GM12872 (cell line): ENCODE measurements at regions not wholly inside any gene's neighbourhood (a gene's known extent, or its start where the extent isn't known, plus 50 kb on each side); places are given as distances from the start of the nearest gene placed in this dataset.

ENCODE experiments used
- CTCF ChIP-seq: IDR thresholded peaks from 3 replicates; pipeline ENCODE4 v1.5.1; 2011; ENCODE audit warnings: low read depth, mild to moderate bottlenecking, low read length, moderate library complexity; ENCODE audit not compliant: insufficient read depth

DNA sequence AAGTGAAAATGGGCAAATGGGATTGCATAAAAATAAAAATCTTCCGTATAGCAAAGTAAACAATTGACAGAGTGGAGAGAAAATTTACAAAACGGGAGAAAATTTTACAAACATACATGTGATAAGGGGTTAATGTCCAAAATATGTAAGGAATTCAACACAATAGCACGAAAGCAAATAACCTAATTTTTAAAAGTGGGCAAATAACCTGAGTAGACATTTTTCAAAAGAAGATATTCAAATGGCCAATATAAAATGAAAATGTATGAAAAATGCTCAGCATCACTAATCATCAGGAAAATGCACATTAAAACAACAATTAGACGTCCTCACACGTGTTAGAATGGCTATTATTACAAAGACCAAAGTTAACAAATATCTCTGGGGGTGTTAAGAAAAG, 441.5 kb downstream of the HTR1B start:
- TF ChIP-seq CTCF, result no peak

DNA sequence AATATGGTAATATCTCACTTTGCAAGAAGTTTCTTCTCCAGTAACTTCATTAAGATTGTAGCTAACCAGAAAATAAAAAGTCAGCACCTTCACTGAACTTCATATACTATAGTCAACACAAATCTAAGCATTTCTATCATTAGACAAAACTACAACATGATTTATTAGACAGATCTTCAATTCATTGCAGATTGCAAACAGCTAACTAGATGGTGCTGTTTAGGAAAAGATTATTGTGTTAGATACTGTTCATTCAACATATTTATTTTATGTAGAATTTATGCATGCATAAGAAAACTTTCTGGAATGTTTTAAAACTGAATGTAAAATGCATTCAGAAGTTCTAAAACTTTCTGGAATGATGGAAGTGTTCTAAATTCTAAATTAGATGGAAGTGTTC, 442.1 kb downstream of the HTR1B start:
- no peak for TF ChIP-seq CTCF

DNA sequence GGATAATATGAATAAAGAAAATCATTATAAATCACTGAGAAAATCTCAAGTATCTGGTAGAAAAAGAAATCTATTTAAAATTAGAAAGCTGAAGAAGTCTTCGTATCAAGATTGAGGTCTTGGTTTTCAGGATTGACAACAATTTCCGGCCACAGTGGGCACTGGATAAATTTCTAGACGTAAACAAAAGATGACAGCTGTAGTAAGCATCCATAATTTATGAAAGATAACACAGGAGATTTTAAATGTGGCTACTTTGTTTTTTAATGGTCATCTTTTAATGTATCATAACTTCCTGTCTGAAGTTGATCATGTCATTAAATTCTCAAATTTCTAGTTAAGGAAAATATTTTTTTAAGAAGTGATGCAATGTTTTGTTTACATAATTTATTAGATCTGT, 444.2 kb downstream of the HTR1B start:
- no peak for TF ChIP-seq CTCF

DNA sequence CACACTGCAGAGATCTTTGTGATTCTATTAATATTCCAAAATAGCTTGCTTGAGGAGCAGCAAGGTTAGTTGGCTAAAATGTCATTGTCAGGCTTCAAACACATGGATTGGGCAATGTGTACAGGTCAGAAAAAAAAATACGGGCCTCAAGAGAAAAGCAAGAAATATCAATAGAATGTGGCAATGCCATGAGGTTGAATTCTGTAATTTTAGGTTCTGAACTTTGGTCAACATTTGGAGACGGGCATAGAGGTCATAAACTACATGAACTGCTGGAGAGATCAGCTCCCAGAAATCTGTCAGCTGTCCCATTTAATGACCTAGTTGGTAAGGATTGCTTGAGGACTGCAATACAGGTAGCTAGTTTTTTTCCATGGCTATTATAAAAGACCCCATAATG, 445.8 kb downstream of the HTR1B start:
- no peak for TF ChIP-seq CTCF

DNA sequence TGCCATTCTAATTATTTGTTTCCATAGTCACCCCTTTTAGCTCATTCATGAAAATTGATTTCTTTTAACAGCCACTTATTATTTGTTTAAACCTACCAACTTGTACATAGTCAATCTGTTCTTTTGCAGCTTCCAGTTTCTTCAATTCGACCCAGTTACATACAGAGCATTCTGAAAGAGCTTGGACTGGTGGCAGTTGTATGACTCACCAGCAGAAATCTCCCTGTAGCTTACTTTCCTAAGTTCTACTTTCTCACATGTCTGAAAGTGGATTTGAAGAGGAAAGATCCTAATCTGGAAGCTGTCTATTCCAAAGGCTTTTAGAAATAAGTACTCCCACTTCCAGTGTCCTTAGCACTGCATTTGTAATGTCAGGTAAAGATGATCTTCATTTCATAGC, 447.9 kb downstream of the HTR1B start:
- TF ChIP-seq CTCF, result no peak

DNA sequence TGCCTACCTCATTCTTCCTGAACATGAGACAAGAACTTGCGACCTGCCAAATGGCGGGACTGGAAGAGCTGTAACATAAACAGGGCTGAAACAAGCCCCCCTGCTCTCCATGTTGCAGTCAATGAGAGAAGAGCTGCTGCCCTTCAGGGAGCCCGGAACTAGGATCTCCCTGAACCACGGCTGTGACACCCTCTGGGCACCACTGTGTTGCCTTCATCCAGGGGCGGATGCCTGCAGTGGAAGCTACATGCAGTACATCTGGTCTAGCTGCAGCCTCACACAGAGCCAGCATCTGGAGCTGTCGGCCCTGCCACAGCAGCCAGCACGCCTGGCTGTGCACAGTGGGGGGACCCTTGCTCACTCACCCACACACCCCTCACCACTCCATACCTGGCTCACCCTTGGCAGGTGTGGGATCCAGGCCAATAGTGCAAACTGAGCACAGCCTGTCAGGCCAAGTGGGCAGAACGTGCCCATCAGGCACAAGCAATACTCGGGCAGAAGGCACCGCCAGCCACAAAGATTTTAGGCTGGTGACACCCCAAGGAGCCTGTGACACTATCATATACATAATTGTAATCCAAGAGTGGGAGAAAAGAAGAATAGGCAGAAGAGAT, 451.3 kb downstream of the HTR1B start:
- no peak for TF ChIP-seq CTCF

DNA sequence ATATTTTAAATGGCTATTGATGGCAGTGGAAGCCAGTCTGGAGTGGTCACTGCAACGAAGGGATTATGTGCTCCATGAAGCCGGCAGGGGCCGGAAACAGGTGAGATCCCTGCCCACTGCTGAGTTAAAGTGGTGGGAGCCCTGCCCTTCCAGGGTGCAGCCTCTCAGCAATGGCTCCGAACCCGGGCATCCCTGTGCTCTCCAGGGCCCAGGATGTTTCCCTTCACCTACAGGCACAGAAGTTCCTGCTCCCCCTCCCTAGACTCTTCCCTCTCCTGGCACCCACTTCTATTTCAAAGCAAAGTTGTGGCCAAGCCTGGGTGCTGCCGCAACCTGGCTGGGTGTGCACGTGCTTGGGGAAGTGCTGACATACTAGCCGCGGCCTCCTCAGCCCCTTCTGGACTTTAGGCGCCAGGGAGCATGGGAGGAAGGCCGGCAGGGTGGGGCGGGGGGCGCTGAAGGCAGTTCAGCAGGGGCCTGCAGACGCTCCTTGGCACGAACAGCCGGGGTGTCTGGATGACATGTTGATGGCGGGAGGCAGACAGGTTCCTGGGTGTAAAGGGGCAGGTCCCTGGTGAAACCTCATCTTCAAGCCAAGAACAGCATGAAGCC, 452.3 kb downstream of the HTR1B start:
- no peak for TF ChIP-seq CTCF
